Psoas muscle (tissue), 7 donors: ENCODE measurements at regions not wholly inside any gene's neighbourhood (a gene's known extent, or its start where the extent isn't known, plus 50 kb on each side); places are given as distances from the start of the nearest gene placed in this dataset.

Experiments used
- ATAC-seq, 4 donors: fragments of 200-7000 bp; cut with Tn5 transposase; one replicate each; pipeline ENCODE4 v1.9.1; 2020; ENCODE audit warnings: moderate library complexity in 3 of 4, mild to moderate bottlenecking in 2 of 4
- DNase-seq, 2 donors: peaks; one replicate each; pipeline ENCODE4 v3.0.0-alpha.2; 2020
- H3K27ac ChIP-seq: fragments of 200-600 bp; one replicate; pipeline ENCODE4 v1.8.0; 2022
- H3K27me3 ChIP-seq, 3 donors: fragments of 200-600 bp in 1 of 3; one replicate each; pipeline versions ENCODE4 v1.6.1 to v1.8.0; 2013 to 2022; ENCODE audit warnings: low read length in 2 of 3, mild to moderate bottlenecking in 2 of 3, moderate library complexity in 1 of 3; ENCODE audit not compliant: insufficient read depth in 3 of 3
- H3K36me3 ChIP-seq, 2 donors: fragments of 200-600 bp in 1 of 2; one replicate each; pipeline versions ENCODE4 v1.6.1 to v1.8.0; 2013 to 2022; ENCODE audit warnings: low read depth in 1 of 2, mild to moderate bottlenecking in 1 of 2, moderate library complexity in 1 of 2; ENCODE audit not compliant: insufficient read depth in 1 of 2
- H3K4me1 ChIP-seq: fragments of 200-600 bp; one replicate; pipeline ENCODE4 v1.8.0; 2022
- H3K4me3 ChIP-seq: fragments of 200-600 bp; one replicate; pipeline ENCODE4 v1.8.0; 2022; ENCODE audit warnings: mild to moderate bottlenecking
- H3K9me3 ChIP-seq: fragments of 200-600 bp; one replicate; pipeline ENCODE4 v1.8.0; 2022
- WGBS, 3 donors: extraction: QIAGEN DNeasy Blood & Tissue Kit; methylation state at CpG; one replicate each; pipeline versions ENCODE4 v1.1.6 to v1.1.7; 2013; 5-methylcytosine and 5-hydroxymethylcytosine counted together
- intact Hi-C, 2 donors: fragments of 100-400 bp; cut with DNase I; formaldehyde crosslinking; loops; one replicate each; pipeline versions ENCODE4 v1.11.0 to v1.14.2; 2022
- TF ChIP-seq, protein P1 (sequence below): fragments of 200-600 bp; IDR thresholded peaks from one replicate; pipeline ENCODE4 v1.8.0; 2022; ENCODE audit warnings: antibody characterized with exemption
- donor health status: healthy with polysubstance abuse.
- donor health status: DM: no; HTN: no; CAD: no; lungs with moderate emphysema.
- donor health status: Bipolar disorder and iron deficiency.
- donor health status: healthy.
- donor health status: DM: yes; HTN: yes; CAD: no.
- donor health status: DM: no; HTN: no; CAD: no.
- donor health status: DM: yes; HTN: yes; CAD: no.

DNA sequence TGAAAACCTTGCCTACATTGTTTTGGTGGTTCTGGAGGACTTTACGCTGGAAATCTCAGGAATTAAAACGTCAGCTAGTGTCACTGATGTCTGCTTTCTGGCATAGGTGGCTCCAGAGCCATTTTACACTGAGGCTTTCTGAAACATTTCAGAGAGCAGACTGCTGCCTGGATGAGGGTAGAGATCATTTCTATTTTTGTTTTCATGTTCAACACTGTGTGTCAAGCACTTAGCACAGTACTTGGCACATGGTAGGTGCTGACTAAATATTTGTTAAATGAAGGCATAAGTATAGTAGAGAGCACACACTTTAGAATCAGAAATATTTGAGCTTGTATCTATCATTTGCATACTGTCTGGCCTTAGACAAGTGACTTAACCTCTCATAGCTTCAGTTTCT, 59.1 kb upstream of the FRY start:
- Histone ChIP-seq H3K4me1 (no peaks in the 10 kb centered on the region), H3K27me3 (no peaks in the 10 kb centered on the region), H3K36me3 (no peaks in the 10 kb centered on the region), H3K4me3 (no peak overlapping the region), H3K27ac (no peak overlapping the region), H3K9me3 (no peaks in the 10 kb centered on the region)
- intact Hi-C loops = no loop called here
- ATAC-seq (peak in 2 of 4 donors; percentile 22 to 42), DNase-seq (no peak)
- TF ChIP-seq, protein P1, sequence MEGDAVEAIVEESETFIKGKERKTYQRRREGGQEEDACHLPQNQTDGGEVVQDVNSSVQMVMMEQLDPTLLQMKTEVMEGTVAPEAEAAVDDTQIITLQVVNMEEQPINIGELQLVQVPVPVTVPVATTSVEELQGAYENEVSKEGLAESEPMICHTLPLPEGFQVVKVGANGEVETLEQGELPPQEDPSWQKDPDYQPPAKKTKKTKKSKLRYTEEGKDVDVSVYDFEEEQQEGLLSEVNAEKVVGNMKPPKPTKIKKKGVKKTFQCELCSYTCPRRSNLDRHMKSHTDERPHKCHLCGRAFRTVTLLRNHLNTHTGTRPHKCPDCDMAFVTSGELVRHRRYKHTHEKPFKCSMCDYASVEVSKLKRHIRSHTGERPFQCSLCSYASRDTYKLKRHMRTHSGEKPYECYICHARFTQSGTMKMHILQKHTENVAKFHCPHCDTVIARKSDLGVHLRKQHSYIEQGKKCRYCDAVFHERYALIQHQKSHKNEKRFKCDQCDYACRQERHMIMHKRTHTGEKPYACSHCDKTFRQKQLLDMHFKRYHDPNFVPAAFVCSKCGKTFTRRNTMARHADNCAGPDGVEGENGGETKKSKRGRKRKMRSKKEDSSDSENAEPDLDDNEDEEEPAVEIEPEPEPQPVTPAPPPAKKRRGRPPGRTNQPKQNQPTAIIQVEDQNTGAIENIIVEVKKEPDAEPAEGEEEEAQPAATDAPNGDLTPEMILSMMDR = no peak
- WGBS, 3 donors = 68 to 90% (median 81%) methylated on average over 2 of the region's 2 CpGs

DNA sequence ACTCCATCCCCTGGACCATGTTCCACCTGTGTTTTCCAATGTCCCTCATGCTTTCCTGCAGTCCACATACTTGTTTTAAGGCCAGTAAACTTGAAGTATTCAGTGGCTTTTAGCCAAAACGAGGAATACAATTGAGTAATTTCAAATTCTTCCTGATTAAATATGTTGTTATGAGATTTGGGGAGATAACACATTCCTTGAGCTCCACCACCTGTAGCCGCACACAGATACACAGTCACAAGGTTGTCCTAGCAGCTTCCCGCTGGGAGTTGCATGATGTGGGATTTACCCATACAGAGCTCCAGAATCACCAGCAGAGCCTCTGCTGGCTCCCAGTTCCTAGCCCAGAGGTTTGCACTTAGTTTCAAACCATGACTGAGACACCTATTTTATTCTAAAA, 53.6 kb upstream of the FRY start:
- Histone ChIP-seq H3K27me3 (no peaks in the 10 kb centered on the region), H3K4me3 (no peak overlapping the region), H3K27ac (no peak overlapping the region), H3K36me3 (no peaks in the 10 kb centered on the region), H3K9me3 (no peaks in the 10 kb centered on the region), H3K4me1 (no peaks in the 10 kb centered on the region)
- 85 to 90% (median 86%) methylated on average over 3 of the region's 3 CpGs for WGBS, 3 donors
- no peak for ATAC-seq
- TF ChIP-seq, protein P1 = no peak
- intact Hi-C loops = no loop called here
- DNase-seq = no peak

DNA sequence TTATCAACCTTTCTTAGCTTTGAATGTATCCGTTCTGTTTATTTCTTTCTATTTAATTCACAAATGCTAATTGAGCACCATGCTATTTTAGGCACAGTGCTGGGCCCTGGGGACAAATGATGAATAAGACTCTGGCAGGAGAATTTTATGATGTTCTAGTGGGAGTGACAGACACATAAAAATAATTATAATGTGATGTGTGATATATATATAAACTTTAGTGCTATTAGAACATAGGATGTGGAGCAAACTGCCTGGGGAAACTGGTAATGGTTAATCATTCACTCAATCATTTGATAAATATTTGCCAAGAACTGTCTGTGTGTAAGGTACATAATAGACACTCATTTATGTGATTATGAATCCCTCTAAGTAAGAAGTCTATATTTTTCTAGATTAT, 50.7 kb upstream of the FRY start:
- Histone ChIP-seq H3K27ac (no peak overlapping the region), H3K36me3 (no peaks in the 10 kb centered on the region), H3K4me1 (no peaks in the 10 kb centered on the region), H3K4me3 (no peak overlapping the region), H3K9me3 (no peaks in the 10 kb centered on the region), H3K27me3 (no peaks in the 10 kb centered on the region)
- DNase-seq (no peak), ATAC-seq (peak in 1 of 4 donors; percentile 59)
- 67 to 77% (median 75%) methylated on average over 1 of the region's 1 CpG for WGBS, 3 donors
- TF ChIP-seq, protein P1 = no peak
- intact Hi-C loops = no loop called here
